ENCODE measurements at regions not wholly inside any gene's neighbourhood (a gene's known extent, or its start where the extent isn't known, plus 50 kb on each side); places are given as distances from the start of the nearest gene placed in this dataset.

GRCh38 chr4:110368409-110368808, 107.5 kb upstream of the ENPEP start:
- no peak for TF ChIP-seq TCF12 (IDR thresholded peaks at IDR 0.05; ENCODE audit: low read depth)
- TF ChIP-seq RAD21 (IDR thresholded peaks at IDR 0.05; ENCODE audit: low read depth): no peak
- no peak for TF ChIP-seq USF1 (IDR thresholded peaks at IDR 0.05)
- no peak for TF ChIP-seq EGR1 (IDR thresholded peaks at IDR 0.05)
- no peak for TF ChIP-seq REST (IDR thresholded peaks at IDR 0.05; ENCODE audit: low read depth)
- TF ChIP-seq TEAD4 (IDR thresholded peaks at IDR 0.05): no peak
- no peak for TF ChIP-seq TAF1 (IDR thresholded peaks at IDR 0.05; ENCODE audit: low read depth)
- no peak for TF ChIP-seq MAX (IDR thresholded peaks at IDR 0.05)
- TF ChIP-seq CEBPB (IDR thresholded peaks at IDR 0.05): no peak
- no peak for TF ChIP-seq EP300 (IDR thresholded peaks at IDR 0.05; ENCODE audit: borderline replicate concordance)
- no peak for TF ChIP-seq NFIC (IDR thresholded peaks at IDR 0.05)
- TF ChIP-seq CREB1 (IDR thresholded peaks at IDR 0.05; ENCODE audit: low read depth): no peak
- TF ChIP-seq YY1 (IDR thresholded peaks at IDR 0.05; ENCODE audit: low read depth): no peak

- TF ChIP-seq TCF12 (IDR thresholded peaks at IDR 0.05; ENCODE audit: low read depth) (no peak), EGR1 (IDR thresholded peaks at IDR 0.05) (no peak), TAF1 (IDR thresholded peaks at IDR 0.05; ENCODE audit: low read depth) (no peak), NFIC (IDR thresholded peaks at IDR 0.05) (no peak), ZBTB7A (IDR thresholded peaks at IDR 0.05; ENCODE audit: low read depth) (no peak)
Observed at GRCh38 chr4:110367156-110367555, 108.8 kb upstream of the ENPEP start.

- TF ChIP-seq NFIC (IDR thresholded peaks at IDR 0.05) (no peak), ZBTB7A (IDR thresholded peaks at IDR 0.05; ENCODE audit: low read depth) (no peak)
Observed at GRCh38 chr4:110365761-110366160, 110.2 kb upstream of the ENPEP start.

GRCh38 chr4:110364911-110365520, 110.9 kb upstream of the ENPEP start:
- TF ChIP-seq USF1 (IDR thresholded peaks at IDR 0.05) (no peak), EGR1 (IDR thresholded peaks at IDR 0.05) (no peak), FOXM1 (IDR thresholded peaks at IDR 0.05; ENCODE audit: borderline replicate concordance, low read depth) (no peak), NFIC (IDR thresholded peaks at IDR 0.05) (no peak)

GRCh38 chr4:110361921-110362320, 114.0 kb upstream of the ENPEP start:
- TF ChIP-seq TCF12 (IDR thresholded peaks at IDR 0.05; ENCODE audit: low read depth) (no peak), YY1 (IDR thresholded peaks at IDR 0.05; ENCODE audit: low read depth) (no peak), NFIC (IDR thresholded peaks at IDR 0.05) (no peak), MAX (IDR thresholded peaks at IDR 0.05) (no peak), REST (IDR thresholded peaks at IDR 0.05; ENCODE audit: low read depth) (no peak), TEAD4 (IDR thresholded peaks at IDR 0.05) (no peak), EP300 (IDR thresholded peaks at IDR 0.05; ENCODE audit: borderline replicate concordance) (no peak), CEBPB (IDR thresholded peaks at IDR 0.05) (no peak), FOXM1 (IDR thresholded peaks at IDR 0.05; ENCODE audit: borderline replicate concordance, low read depth) (no peak), EGR1 (IDR thresholded peaks at IDR 0.05) (no peak), USF1 (IDR thresholded peaks at IDR 0.05) (no peak), RAD21 (IDR thresholded peaks at IDR 0.05; ENCODE audit: low read depth) (no peak), ZBTB7A (IDR thresholded peaks at IDR 0.05; ENCODE audit: low read depth) (no peak), TAF1 (IDR thresholded peaks at IDR 0.05; ENCODE audit: low read depth) (no peak), CREB1 (IDR thresholded peaks at IDR 0.05; ENCODE audit: low read depth) (no peak)

- no peak for TF ChIP-seq ZBTB7A (IDR thresholded peaks at IDR 0.05; ENCODE audit: low read depth)
- no peak for TF ChIP-seq NFIC (IDR thresholded peaks at IDR 0.05)
- TF ChIP-seq REST (IDR thresholded peaks at IDR 0.05; ENCODE audit: low read depth): no peak
- no peak for TF ChIP-seq YY1 (IDR thresholded peaks at IDR 0.05; ENCODE audit: low read depth)
Observed at GRCh38 chr4:110359076-110359475, 116.9 kb upstream of the ENPEP start.
